NCI-H510A treated with DMSO at 0.1 percent for 48 hours (cell line): ENCODE measurements at regions not wholly inside any gene's neighbourhood (a gene's known extent, or its start where the extent isn't known, plus 50 kb on each side); places are given as distances from the start of the nearest gene placed in this dataset.
"Not testable (repeated sequence)": the region's sequence is repeated elsewhere in the genome, so short reads cannot be mapped to it uniquely, and the experiment has no call there.

Experiments
- DNase-seq: peaks from one replicate; lab custom pipeline; 2025; lab: John Stamatoyannopoulos, UW

- no peak for DNase-seq
Observed at GRCh38 chr14:101080922-101081593, 177.5 kb upstream of the RTL1 start.

DNA sequence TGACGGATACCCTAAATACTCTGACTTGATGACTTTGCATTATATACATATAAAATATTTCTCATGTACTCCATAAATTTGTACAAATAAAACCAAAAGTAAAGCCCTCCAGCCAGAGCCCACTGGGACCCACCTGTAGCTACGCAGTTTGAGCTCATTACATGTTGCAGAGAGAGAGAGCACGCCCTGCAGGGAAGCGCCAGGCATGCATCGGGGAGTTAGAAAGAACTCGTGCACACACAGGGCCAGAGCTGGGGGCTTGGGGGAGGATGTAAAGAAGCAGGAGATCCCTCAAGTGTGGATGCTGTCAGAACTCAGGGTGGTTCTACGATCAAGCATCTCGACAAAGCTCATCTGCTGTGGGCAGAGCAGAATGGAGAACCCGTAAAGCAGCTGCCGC is 178.5 kb upstream of the RTL1 start:
- DNase-seq = no peak

DNA sequence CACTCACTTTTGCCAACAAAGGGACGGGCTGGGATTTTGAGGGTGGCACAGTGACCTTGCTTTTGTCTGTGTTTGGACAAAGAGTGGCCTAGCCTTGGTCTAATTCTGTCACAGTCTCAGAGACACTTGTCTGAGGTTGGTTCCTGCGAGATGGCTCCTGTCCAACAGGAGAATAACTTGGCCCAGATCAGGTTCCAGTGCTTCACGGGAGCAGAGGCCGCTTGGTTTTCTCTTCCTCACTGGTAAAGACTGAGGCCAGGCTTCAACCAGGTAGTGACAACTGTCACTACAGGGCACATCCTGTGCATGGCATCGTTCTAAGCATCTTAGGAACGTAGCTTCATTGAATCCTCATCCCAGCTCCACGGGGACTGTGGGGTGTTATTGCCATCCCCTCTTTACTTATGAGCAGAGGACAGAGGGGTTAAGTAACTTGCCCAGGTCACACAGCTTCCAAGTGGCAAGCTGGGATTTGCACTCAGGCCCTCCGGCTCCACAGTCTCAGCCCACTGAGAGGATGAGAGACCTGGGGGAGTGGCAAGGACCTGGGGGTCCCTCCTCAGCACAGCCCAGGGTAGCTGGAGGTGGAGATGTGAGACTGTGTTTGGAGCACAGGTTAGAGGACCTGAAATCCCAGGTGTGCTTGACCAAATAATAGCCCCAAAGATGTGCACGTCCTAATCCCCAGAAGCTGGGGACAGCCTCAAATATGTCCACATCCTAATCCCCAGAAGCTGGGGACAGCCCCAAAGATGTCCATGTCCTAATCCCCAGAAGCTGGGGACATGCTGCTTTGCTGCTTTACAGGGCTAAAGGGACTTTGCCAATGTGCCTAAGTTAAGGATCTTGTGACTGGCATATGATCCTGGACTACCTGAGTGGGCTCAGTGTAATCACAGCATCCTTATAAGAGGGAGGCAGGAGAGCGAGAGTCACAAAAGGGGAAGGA is 179.2 kb upstream of the RTL1 start:
- DNase-seq = no peak

- peak; percentile 25 for DNase-seq
Observed at GRCh38 chr14:101083564-101084435, 180.3 kb upstream of the RTL1 start.

GRCh38 chr14:101084436-101084826 is 180.9 kb upstream of the RTL1 start:
- DNase-seq = no peak

DNA sequence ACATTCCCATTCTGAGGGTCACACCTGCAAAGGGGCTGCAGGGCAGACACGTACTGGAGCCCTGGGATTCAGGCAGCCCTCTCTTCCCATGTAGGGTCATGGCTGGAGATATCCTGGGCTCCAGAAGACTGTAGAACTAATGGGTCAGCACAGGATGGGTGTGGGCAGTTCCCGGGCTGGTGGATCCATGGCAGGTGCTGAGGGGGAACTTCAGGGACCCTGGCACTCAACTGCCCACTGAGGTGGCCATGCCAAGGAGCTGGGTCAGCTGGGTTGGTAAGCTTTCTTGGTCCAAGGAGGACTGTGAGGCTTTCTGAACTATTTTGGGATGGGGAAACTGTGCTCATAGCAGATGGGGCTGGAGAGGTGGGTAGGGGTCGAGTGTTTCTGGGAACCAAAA is 183.4 kb upstream of the RTL1 start:
- DNase-seq = no peak

DNA sequence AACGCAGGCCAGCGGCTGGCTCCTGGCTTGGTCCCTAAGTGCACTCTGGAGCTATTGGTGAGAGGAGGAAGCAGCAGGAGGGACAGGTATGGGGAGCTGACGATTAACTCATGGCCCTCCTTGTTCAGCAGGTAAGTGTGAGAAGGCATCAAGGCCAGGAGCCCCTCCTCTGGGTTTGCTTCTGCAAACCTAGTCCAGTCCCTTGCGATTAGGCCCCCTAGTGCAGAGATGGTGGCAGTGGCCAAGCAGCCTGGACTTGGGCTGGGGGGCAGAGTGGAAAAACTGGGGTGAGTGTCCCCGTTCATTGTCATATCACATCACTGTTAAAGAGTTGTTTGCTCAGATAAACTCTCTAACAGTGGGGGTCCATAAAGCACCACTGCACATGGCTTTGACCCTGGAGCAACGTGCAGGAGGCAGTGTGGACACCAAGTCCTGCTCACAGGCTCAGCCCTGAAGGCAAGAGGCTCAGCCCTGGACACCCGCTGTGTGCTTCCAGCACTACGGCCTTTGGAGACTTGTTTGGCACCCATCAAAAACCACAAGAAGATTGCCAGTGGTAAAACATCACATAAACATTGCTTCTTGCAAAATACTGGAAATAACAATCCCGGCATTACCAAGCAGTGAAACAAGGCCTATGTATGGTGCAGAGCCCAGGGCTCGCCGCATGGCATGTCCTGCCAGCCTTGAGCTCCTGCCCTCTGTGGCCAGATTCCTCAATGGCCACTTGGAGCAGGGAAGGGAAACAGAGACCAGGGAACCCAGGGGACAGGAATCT is 184.3 kb upstream of the RTL1 start:
- DNase-seq = no peak

- no peak for DNase-seq
Observed at GRCh38 chr14:101088395-101088667, 184.8 kb upstream of the RTL1 start.

GRCh38 chr14:101088714-101089113 is 185.2 kb upstream of the RTL1 start:
- DNase-seq = no peak

DNA sequence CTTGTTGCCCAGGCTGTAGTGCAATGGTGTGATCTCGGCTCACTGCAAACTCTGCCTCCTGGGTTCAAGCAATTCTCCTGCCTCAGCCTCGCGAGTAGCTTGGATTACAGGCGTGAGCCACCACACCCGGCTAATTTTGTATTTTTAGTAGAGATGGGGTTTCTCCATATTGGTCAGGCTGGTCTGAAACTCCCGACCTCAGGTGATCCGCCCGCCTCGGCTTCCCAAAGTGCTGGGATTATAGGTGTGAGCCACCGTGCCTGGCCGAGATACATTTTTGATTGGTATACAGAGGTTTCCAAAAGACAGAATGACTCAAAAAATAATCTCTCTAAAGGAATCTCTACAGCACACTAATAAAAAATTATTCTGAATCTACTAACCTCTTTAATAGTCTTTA is 187.0 kb upstream of the RTL1 start:
- not testable (repeated sequence) for DNase-seq

- no peak for DNase-seq
Observed at GRCh38 chr14:101090976-101091375, 187.5 kb upstream of the RTL1 start.

- not testable (repeated sequence) for DNase-seq
Observed at GRCh38 chr14:101094916-101095315, 191.4 kb upstream of the RTL1 start.

GRCh38 chr14:101096551-101096950 is 193.0 kb upstream of the RTL1 start:
- no peak for DNase-seq

GRCh38 chr14:101097109-101097793 is 193.7 kb upstream of the RTL1 start:
- no peak for DNase-seq

- no peak for DNase-seq
Observed at GRCh38 chr14:101098177-101098576, 194.7 kb upstream of the RTL1 start.

- no peak for DNase-seq
Observed at GRCh38 chr14:101098641-101099040, 195.1 kb upstream of the RTL1 start.

GRCh38 chr14:101101456-101102056 is 198.0 kb upstream of the RTL1 start:
- peak; percentile 35 for DNase-seq

DNA sequence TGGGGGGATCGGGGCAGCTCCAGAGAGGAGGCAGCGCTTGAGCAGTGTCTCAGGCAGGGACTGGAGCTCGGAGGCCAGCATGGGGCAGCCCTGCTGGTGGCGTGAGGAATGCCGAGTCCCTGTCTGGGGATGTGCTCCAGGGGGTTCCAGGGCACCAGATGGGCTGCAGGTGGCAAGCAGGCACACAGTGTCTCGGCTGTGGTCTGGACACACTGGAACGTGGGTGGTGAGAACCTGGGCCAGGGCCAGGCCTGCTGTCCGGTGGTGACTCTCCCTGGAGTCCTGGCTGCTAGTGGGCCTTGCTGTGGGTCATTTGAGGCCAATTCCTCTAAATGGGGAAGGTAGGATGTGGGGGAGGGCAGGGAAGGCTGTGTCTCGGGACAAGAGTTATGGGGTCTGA is 199.4 kb upstream of the RTL1 start:
- DNase-seq = no peak

- no peak for DNase-seq
Observed at GRCh38 chr14:101103321-101103901, 199.9 kb upstream of the RTL1 start.

DNA sequence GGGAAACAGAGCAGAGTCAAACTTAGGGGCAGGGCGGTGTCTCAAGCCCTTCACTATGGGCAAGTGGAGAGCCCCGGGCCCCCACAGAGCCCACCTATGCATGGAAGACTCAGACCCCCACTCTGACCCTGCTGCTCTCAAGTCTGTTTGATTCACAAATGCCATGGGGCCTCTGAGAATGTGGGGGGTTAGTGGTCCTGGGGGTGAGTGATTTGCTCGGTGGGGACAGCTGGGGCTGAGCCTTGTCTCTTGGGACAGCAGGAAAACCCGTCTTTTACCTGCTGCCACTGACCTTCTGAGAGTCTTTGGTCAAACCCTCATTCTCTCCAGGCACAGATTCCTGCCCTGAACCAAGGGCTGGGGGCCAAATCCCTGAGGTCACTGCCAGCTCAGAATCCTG is 201.0 kb upstream of the RTL1 start:
- no peak for DNase-seq
